Esophagus muscularis mucosa (tissue), 2 donors: ENCODE measurements at regions not wholly inside any gene's neighbourhood (a gene's known extent, or its start where the extent isn't known, plus 50 kb on each side); places are given as distances from the start of the nearest gene placed in this dataset.

Experiments
- POLR2A ChIP-seq: fragments of 450-650 bp; IDR thresholded peaks from one replicate; pipeline ENCODE4 v1.6.1; 2017; ENCODE audit warnings: antibody characterized with exemption, moderate library complexity, mild to moderate bottlenecking, low read depth
- POLR2AphosphoS5 ChIP-seq, 2 donors: sonication (generic); formaldehyde crosslinking; IDR thresholded peaks; one replicate each; pipeline ENCODE4 v1.6.1; 2017; ENCODE audit warnings: antibody characterized with exemption in 2 of 2

DNA sequence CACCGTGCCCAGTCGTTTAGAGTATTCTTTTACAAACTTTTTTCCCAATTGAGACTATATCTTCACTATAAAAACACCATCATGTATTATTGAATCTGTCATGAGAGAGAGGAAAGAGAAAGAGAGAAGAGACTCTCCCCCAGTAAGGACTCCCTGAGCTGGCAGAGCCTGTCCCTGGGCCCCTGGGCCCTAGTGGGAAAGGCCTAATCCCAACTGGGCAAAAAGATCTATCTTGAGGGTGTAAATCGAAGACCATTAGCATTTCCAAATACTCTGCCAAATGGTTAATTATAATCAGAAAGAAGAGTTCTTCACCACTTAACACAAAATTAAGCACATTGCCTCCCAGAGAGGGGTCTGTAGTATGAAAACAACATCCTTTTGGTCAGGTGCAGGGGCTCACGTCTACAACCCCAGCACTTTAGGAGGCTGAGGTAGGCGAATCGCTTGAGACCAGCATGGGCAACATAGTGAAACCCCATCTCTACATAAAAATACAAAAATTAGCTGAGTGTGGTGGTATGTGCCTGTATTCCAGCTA is 108.2 kb downstream of the SKIDA1 start:
- TF ChIP-seq POLR2AphosphoS5 (IDR thresholded peaks at IDR 0.05) (no peak), POLR2A (no peak)
